Chondrocyte (in vitro differentiated cells): ENCODE measurements at regions not wholly inside any gene's neighbourhood (a gene's known extent, or its start where the extent isn't known, plus 50 kb on each side); places are given as distances from the start of the nearest gene placed in this dataset.
"Not testable (repeated sequence)": the region's sequence is repeated elsewhere in the genome, so short reads cannot be mapped to it uniquely, and the experiment has no call there.

Source experiments
- DNase-seq: peaks from one replicate; pipeline ENCODE4 v3.0.0; 2021; ENCODE audit warnings: mixed read lengths, low spot score
- H3K27ac Mint-ChIP-seq: one replicate; pipeline ENCODE4 v1.8.0; 2021; ENCODE audit warnings: mild to moderate bottlenecking, moderate library complexity, mixed read lengths; ENCODE audit not compliant: unreplicated experiment
- H3K27me3 Mint-ChIP-seq: 2 replicates; pipeline ENCODE4 v1.8.0; 2021; ENCODE audit warnings: low read depth, mixed read lengths
- H3K36me3 Mint-ChIP-seq: 2 replicates; pipeline ENCODE4 v1.8.0; 2021; ENCODE audit warnings: low read depth, mixed read lengths
- H3K4me1 Mint-ChIP-seq: 2 replicates; pipeline ENCODE4 v1.8.0; 2021; ENCODE audit warnings: low read depth, mild to moderate bottlenecking, mixed read lengths
- H3K4me3 Mint-ChIP-seq: one replicate; pipeline ENCODE4 v1.8.0; 2021; ENCODE audit warnings: mild to moderate bottlenecking, moderate library complexity, mixed read lengths; ENCODE audit not compliant: unreplicated experiment
- H3K9me3 Mint-ChIP-seq: 2 replicates; pipeline ENCODE4 v1.8.0; 2021; ENCODE audit warnings: low read depth, mixed read lengths
- CTCF ChIP-seq: fragments of 200-600 bp; sonication (generic); IDR thresholded peaks from 2 replicates; pipeline ENCODE4 v1.5.0; 2021; ENCODE audit warnings: antibody characterized with exemption, mild to moderate bottlenecking, moderate library complexity

GRCh38 chr9:115333277-115334070 lies 215.5 kb upstream of the TNC start:
- peaks cover 12% of the 10 kb centered on the region for H3K4me1 Mint-ChIP-seq

GRCh38 chr9:115335439-115335838 lies 217.5 kb upstream of the TNC start:
- Mint-ChIP-seq H3K36me3 (no peaks in the 10 kb centered on the region), H3K4me1 (peaks cover 5% of the 10 kb centered on the region), H3K27me3 (no peaks in the 10 kb centered on the region), H3K9me3 (peaks cover 6% of the 10 kb centered on the region), H3K4me3 (no peak overlapping the region), H3K27ac (no peak overlapping the region)
- no peak for TF ChIP-seq CTCF
- no peak for DNase-seq

More at GRCh38 chr9:115333277-115334070, 215.5 kb upstream of the TNC start:
- Mint-ChIP-seq H3K9me3 (peaks cover 6% of the 10 kb centered on the region), H3K27me3 (no peaks in the 10 kb centered on the region), H3K36me3 (no peaks in the 10 kb centered on the region), H3K4me3 (no peak overlapping the region), H3K27ac (no peak overlapping the region)
- no peak for TF ChIP-seq CTCF
- no peak for DNase-seq

GRCh38 chr9:115340314-115340713 lies 222.4 kb upstream of the TNC start:
- Mint-ChIP-seq H3K4me1 (peaks cover 15% of the 10 kb centered on the region), H3K36me3 (no peaks in the 10 kb centered on the region), H3K27me3 (no peaks in the 10 kb centered on the region), H3K9me3 (peaks cover 6% of the 10 kb centered on the region), H3K4me3 (no peak overlapping the region), H3K27ac (no peak overlapping the region)
- TF ChIP-seq CTCF = no peak
- no peak for DNase-seq

- H3K4me1 Mint-ChIP-seq = peaks cover 15% of the 10 kb centered on the region
- H3K4me3 Mint-ChIP-seq = no peak overlapping the region
- peaks cover 6% of the 10 kb centered on the region for H3K9me3 Mint-ChIP-seq
- DNase-seq = no peak
- no peak for TF ChIP-seq CTCF
- H3K27me3 Mint-ChIP-seq = no peaks in the 10 kb centered on the region
- no peaks in the 10 kb centered on the region for H3K36me3 Mint-ChIP-seq
- no peak overlapping the region for H3K27ac Mint-ChIP-seq
These were observed 223.5 kb upstream of the TNC start for GRCh38 chr9:115341426-115341825.

- DNase-seq = not testable (repeated sequence)
These were observed 229.8 kb upstream of the TNC start for GRCh38 chr9:115347776-115348175.

GRCh38 chr9:115348936-115349335 lies 231.0 kb upstream of the TNC start:
- H3K36me3 Mint-ChIP-seq, DNase-seq, H3K27me3 Mint-ChIP-seq, H3K27ac Mint-ChIP-seq, H3K4me3 Mint-ChIP-seq: not testable (repeated sequence)
- Mint-ChIP-seq H3K9me3 (peaks cover 12% of the 10 kb centered on the region), H3K4me1 (peaks cover 18% of the 10 kb centered on the region)

More at GRCh38 chr9:115347776-115348175, 229.8 kb upstream of the TNC start:
- H3K36me3 Mint-ChIP-seq, H3K27ac Mint-ChIP-seq, H3K27me3 Mint-ChIP-seq, H3K4me3 Mint-ChIP-seq: not testable (repeated sequence)
- peaks cover 20% of the 10 kb centered on the region for H3K4me1 Mint-ChIP-seq
- H3K9me3 Mint-ChIP-seq = peaks cover 12% of the 10 kb centered on the region
